ENCODE measurements at regions not wholly inside any gene's neighbourhood (a gene's known extent, or its start where the extent isn't known, plus 50 kb on each side); places are given as distances from the start of the nearest gene placed in this dataset.

DNA sequence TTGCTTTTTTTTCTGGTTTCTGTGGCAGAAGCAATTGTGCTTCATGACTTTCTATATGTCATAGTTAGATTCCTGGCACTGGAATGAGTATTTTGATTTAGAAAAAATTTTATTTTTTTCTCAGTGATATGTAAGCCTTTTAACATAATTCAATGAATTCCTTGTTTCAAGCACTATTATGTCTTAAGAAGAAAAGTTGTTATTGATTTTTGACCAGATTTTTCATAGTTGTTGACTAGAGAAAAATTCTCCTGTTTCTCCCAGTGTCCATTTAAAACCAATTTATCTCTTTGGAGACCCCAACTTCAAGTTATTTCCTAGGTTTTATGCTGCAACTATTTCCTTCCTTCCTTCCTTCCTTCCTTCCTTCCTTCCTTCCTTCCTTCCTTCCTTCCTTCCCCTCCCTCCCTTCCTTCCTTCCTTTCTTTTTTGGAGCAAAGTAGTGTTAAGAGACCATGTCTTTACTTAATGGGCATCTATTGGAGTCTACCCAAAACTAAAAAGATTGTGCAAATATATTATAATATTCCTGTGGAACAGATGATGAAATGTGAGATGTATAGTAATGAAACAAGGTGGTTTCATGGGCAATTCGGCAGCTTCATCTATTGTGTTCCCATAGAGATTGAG, 346.9 kb downstream of the RNF144B start:
- Histone ChIP-seq H3K4me1 (replicated peaks in 1 of 4; ENCODE audit: control insufficient read depth in 3 of 4, insufficient read depth in 4 of 4, low read length in 3 of 4) (no peaks in the 10 kb centered on the region), H3K4ac (replicated peaks; ENCODE audit: insufficient read length, low read depth, low read length) (no peak overlapping the region), H4K20me1 (replicated peaks in 1 of 2; ENCODE audit: control insufficient read depth in 1 of 2, insufficient read depth in 2 of 2, low read length in 2 of 2) (no peaks in the 10 kb centered on the region), H3K9me3 (ENCODE audit: insufficient read depth in 2 of 2, low read depth in 1 of 2, low read length in 1 of 2) (no peaks in the 10 kb centered on the region), H2BK15ac (ENCODE audit: low read length) (no peak overlapping the region), H4K5ac (ENCODE audit: insufficient read length, low read depth, low read length) (no peak overlapping the region), H3K23me2 (ENCODE audit: low read depth, low read length) (no peaks in the 10 kb centered on the region), H3K27me3 (replicated peaks in 1 of 4; ENCODE audit: control insufficient read depth in 3 of 4, extremely low read depth in 1 of 4, insufficient read depth in 3 of 4, low read length in 3 of 4) (no peaks in the 10 kb centered on the region), H3K4me2 (ENCODE audit: insufficient read depth in 1 of 2, low read depth in 2 of 2, low read length in 2 of 2) (no peak overlapping the region), H3K4me3 (ENCODE audit: extremely low read depth in 1 of 4, insufficient read depth in 2 of 4, low read depth in 3 of 4, low read length in 4 of 4) (no peak overlapping the region), H3K23ac (ENCODE audit: insufficient read length) (no peak overlapping the region), H3K56ac (replicated peaks; ENCODE audit: insufficient read length, low read depth, low read length) (no peak overlapping the region), H3K27ac (ENCODE audit: low read depth, low read length) (no peak overlapping the region), H3K36me3 (ENCODE audit: control insufficient read depth in 2 of 4, insufficient read depth in 4 of 4, low read length in 3 of 4) (no peaks in the 10 kb centered on the region), H2BK5ac (ENCODE audit: low read depth, low read length) (no peak overlapping the region), H3K79me2 (ENCODE audit: control insufficient read depth in 1 of 2, insufficient read depth in 2 of 2, low read length in 2 of 2) (no peaks in the 10 kb centered on the region), H2AFZ (ENCODE audit: low read length) (no peak overlapping the region), H2BK120ac (replicated peaks; ENCODE audit: low read depth, low read length) (no peak overlapping the region), H3K18ac (ENCODE audit: extremely low read depth, low read length) (no peak overlapping the region), H4K8ac (ENCODE audit: extremely low read depth, insufficient read depth, low read length) (no peak overlapping the region), H2BK20ac (ENCODE audit: low read length) (no peak overlapping the region), H3K14ac (ENCODE audit: insufficient read length) (no peak overlapping the region), H3K79me1 (ENCODE audit: low read depth, low read length) (no peaks in the 10 kb centered on the region), H3K9ac (replicated peaks in 1 of 4; ENCODE audit: extremely low read depth in 1 of 4, low read depth in 3 of 4, low read length in 3 of 4) (no peak overlapping the region), H2AK5ac (ENCODE audit: low read depth, low read length) (no peak overlapping the region), H2BK12ac (ENCODE audit: low read depth, low read length) (no peak overlapping the region), H4K91ac (replicated peaks; ENCODE audit: insufficient read length, low read length) (no peak overlapping the region)
- DNase-seq (ENCODE audit: low read depth in 1 of 2, low spot score in 2 of 2): no peak
- ChIA-PET CTCF (ENCODE audit: partially characterized antibody) (interaction anchor here (0.6 kb wide), 1 partner anchor 603 kb away, joined by 3 read pairs; no protein-coding TSS in a partner anchor), POLR2A (ENCODE audit: partially characterized antibody) (interaction anchor here (0.6 kb wide), 1 partner anchor 843 kb away, joined by 3 read pairs; no protein-coding TSS in a partner anchor)
- no peak for FAIRE-seq
- WGBS, 2 experiments (ENCODE audit: extremely low coverage in 1 of 2, insufficient coverage in 1 of 2, insufficient read length in 1 of 2, insufficient replicate concordance in 2 of 2, low coverage in 1 of 2, low lambda C conversion rate in 2 of 2, missing lambda C conversion rate in 1 of 2): 87% methylated on average over 1 of the region's 1 CpG; no CpG with 5 or more reads in 1 of the 2 experiments
- TF ChIP-seq RBBP5 (IDR thresholded peaks at IDR 0.05; ENCODE audit: borderline replicate concordance, low read depth, low read length): no peak
- no peak for TF ChIP-seq KDM1A (IDR thresholded peaks at IDR 0.05; ENCODE audit: borderline replicate concordance, low read length)
- no peak for TF ChIP-seq SIX5 (IDR thresholded peaks at IDR 0.05; ENCODE audit: low read depth, low read length)
- TF ChIP-seq POLR2AphosphoS5 (IDR thresholded peaks at IDR 0.05; ENCODE audit: low read depth, low read length): no peak
- no peak for TF ChIP-seq CREB1 (IDR thresholded peaks at IDR 0.05)
- no peak for TF ChIP-seq TBP (IDR thresholded peaks at IDR 0.05; ENCODE audit: low read depth, low read length)
- TF ChIP-seq SP1 (IDR thresholded peaks at IDR 0.05; ENCODE audit: low read depth, low read length): no peak
- no peak for TF ChIP-seq SP4 (IDR thresholded peaks at IDR 0.05; ENCODE audit: low read length)
- TF ChIP-seq GABPA (IDR thresholded peaks at IDR 0.05; ENCODE audit: borderline replicate concordance, insufficient read depth, low read length): no peak
- TF ChIP-seq HDAC6 (IDR thresholded peaks at IDR 0.05; ENCODE audit: low read depth, low read length): no peak
- no peak for TF ChIP-seq FOSL1 (IDR thresholded peaks at IDR 0.05; ENCODE audit: insufficient read depth, low read depth, low read length)
- TF ChIP-seq, protein P1, sequence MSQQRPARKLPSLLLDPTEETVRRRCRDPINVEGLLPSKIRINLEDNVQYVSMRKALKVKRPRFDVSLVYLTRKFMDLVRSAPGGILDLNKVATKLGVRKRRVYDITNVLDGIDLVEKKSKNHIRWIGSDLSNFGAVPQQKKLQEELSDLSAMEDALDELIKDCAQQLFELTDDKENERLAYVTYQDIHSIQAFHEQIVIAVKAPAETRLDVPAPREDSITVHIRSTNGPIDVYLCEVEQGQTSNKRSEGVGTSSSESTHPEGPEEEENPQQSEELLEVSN (IDR thresholded peaks at IDR 0.05): no peak
- no peak for TF ChIP-seq KDM4A (IDR thresholded peaks at IDR 0.05; ENCODE audit: low read depth, low read length, severe bottlenecking)
- TF ChIP-seq SIRT6 (IDR thresholded peaks at IDR 0.05; ENCODE audit: low read length): no peak
- TF ChIP-seq RFX5 (IDR thresholded peaks at IDR 0.05; ENCODE audit: borderline replicate concordance, low read depth, low read length): no peak

Measured in H1 (cell line).